22Rv1 (cell line): ENCODE measurements at regions not wholly inside any gene's neighbourhood (a gene's known extent, or its start where the extent isn't known, plus 50 kb on each side); places are given as distances from the start of the nearest gene placed in this dataset.

Experiments used
- ZFX ChIP-seq: fragments of 450-650 bp; IDR thresholded peaks from 2 replicates; pipeline ENCODE4 v1.6.1; 2017; ENCODE audit warnings: antibody characterized with exemption, borderline replicate concordance
- TF ChIP-seq, protein P1 (sequence below): fragments of 450-650 bp; IDR thresholded peaks from 2 replicates; pipeline ENCODE4 v1.5.1; 2017; ENCODE audit warnings: mild to moderate bottlenecking

DNA sequence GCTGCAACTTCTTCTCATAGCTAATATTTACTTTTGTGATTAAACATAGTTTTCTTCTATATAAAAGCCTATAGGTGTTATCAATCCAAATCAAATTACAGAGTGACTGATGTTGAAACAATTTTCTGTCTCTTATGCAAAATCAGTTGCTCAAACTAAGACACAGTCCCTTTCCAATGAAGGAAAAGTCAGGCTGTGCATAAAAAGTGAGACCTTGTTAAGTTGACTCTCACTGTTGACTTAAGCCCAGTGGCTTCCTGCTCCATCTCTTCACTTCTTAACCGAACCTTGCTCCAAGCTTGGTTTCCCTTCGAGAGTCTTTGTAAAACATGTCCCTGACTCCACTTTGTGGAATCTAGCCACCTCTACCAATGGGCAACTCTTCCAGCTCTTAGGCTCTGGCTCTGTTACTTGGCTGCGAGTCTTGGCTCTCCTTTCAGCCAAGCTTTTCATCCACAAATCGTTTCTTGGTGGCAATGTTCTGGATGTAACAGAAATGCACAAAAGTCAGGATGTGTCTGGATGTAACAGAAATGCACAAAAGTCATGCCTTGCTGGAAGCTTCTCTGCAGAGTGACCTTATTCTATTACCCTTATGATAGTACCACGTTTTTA, 118.9 kb downstream of the LIG4 start:
- TF ChIP-seq, protein P1, sequence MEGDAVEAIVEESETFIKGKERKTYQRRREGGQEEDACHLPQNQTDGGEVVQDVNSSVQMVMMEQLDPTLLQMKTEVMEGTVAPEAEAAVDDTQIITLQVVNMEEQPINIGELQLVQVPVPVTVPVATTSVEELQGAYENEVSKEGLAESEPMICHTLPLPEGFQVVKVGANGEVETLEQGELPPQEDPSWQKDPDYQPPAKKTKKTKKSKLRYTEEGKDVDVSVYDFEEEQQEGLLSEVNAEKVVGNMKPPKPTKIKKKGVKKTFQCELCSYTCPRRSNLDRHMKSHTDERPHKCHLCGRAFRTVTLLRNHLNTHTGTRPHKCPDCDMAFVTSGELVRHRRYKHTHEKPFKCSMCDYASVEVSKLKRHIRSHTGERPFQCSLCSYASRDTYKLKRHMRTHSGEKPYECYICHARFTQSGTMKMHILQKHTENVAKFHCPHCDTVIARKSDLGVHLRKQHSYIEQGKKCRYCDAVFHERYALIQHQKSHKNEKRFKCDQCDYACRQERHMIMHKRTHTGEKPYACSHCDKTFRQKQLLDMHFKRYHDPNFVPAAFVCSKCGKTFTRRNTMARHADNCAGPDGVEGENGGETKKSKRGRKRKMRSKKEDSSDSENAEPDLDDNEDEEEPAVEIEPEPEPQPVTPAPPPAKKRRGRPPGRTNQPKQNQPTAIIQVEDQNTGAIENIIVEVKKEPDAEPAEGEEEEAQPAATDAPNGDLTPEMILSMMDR, result no peak
- TF ChIP-seq ZFX, result no peak
